Subcutaneous abdominal adipose tissue (tissue), 5 donors: ENCODE measurements at regions not wholly inside any gene's neighbourhood (a gene's known extent, or its start where the extent isn't known, plus 50 kb on each side); places are given as distances from the start of the nearest gene placed in this dataset.

Source experiments
- H3K27ac ChIP-seq: one replicate; pipeline ENCODE4 v1.7.0; 2013; ENCODE audit warnings: low read depth, mild to moderate bottlenecking, inconsistent platforms, low read length, moderate library complexity
- H3K27me3 ChIP-seq, 5 donors: one replicate each; pipeline ENCODE4 v1.7.0; 2013; ENCODE audit warnings: low read length in 5 of 5, inconsistent platforms in 1 of 5; ENCODE audit not compliant: control insufficient read depth in 5 of 5, insufficient read depth in 4 of 5
- H3K36me3 ChIP-seq, 5 donors: one replicate each; pipeline ENCODE4 v1.7.0; 2013; ENCODE audit warnings: low read length in 5 of 5; ENCODE audit not compliant: control insufficient read depth in 5 of 5, insufficient read depth in 5 of 5
- H3K4me1 ChIP-seq, 5 donors: one replicate each; pipeline ENCODE4 v1.7.0; 2013; ENCODE audit warnings: low read length in 5 of 5, mild to moderate bottlenecking in 3 of 5, moderate library complexity in 1 of 5; ENCODE audit not compliant: control insufficient read depth in 5 of 5, insufficient read depth in 5 of 5
- H3K4me3 ChIP-seq, 5 donors: one replicate each; pipeline ENCODE4 v1.7.0; 2013; ENCODE audit warnings: low read length in 5 of 5, low read depth in 1 of 5
- H3K9ac ChIP-seq, 5 donors: one replicate each; pipeline ENCODE4 v1.7.0; 2013; ENCODE audit warnings: low read length in 5 of 5, mild to moderate bottlenecking in 4 of 5, moderate library complexity in 3 of 5
- H3K9me3 ChIP-seq, 5 donors: one replicate each; pipeline ENCODE4 v1.7.0; 2013; ENCODE audit warnings: low read length in 5 of 5; ENCODE audit not compliant: control insufficient read depth in 5 of 5
- donor health status: healthy.
- donor health status: healthy.
- donor health status: healthy.
- donor health status: healthy.
- donor health status: healthy.

GRCh38 chr7:133202942-133203341 is 49.9 kb upstream of the EXOC4 start:
- H3K27me3 ChIP-seq: no peaks in the 10 kb centered on the region
- H3K36me3 ChIP-seq: no peaks in the 10 kb centered on the region
- no peak overlapping the region for H3K27ac ChIP-seq
- H3K4me1 ChIP-seq: no peaks in the 10 kb centered on the region
- no peak overlapping the region for H3K4me3 ChIP-seq
- H3K9ac ChIP-seq: no peak overlapping the region
- H3K9me3 ChIP-seq: peaks cover 0 to 3% (median 0%) of the 10 kb centered on the region in 5 donors
